ENCODE measurements at regions not wholly inside any gene's neighbourhood (a gene's known extent, or its start where the extent isn't known, plus 50 kb on each side); places are given as distances from the start of the nearest gene placed in this dataset.
"Not testable (repeated sequence)": the region's sequence is repeated elsewhere in the genome, so short reads cannot be mapped to it uniquely, and the experiment has no call there.

GRCh38 chr3:65303431-65303830, 615.6 kb upstream of the ADAMTS9 start:
- DNase-seq = no peak

- no peak for DNase-seq
Measured at GRCh38 chr3:65291448-65292125, 603.8 kb upstream of the ADAMTS9 start.

GRCh38 chr3:65288776-65289175, 601.0 kb upstream of the ADAMTS9 start:
- no peak for DNase-seq

GRCh38 chr3:65285956-65286355, 598.2 kb upstream of the ADAMTS9 start:
- DNase-seq = no peak

GRCh38 chr3:65284961-65285360, 597.2 kb upstream of the ADAMTS9 start:
- DNase-seq = no peak

GRCh38 chr3:65284546-65284945, 596.7 kb upstream of the ADAMTS9 start:
- no peak for DNase-seq

GRCh38 chr3:65279225-65279782, 591.5 kb upstream of the ADAMTS9 start:
- DNase-seq = no peak

- no peak for DNase-seq
Measured at GRCh38 chr3:65277798-65278197, 590.0 kb upstream of the ADAMTS9 start.

GRCh38 chr3:65276551-65276950, 588.8 kb upstream of the ADAMTS9 start:
- no peak for DNase-seq

GRCh38 chr3:65268426-65268825, 580.6 kb upstream of the ADAMTS9 start:
- no peak for DNase-seq

- DNase-seq = no peak
Measured at GRCh38 chr3:65265942-65266590, 578.3 kb upstream of the ADAMTS9 start.

GRCh38 chr3:65265511-65265910, 577.7 kb upstream of the ADAMTS9 start:
- no peak for DNase-seq

- no peak for DNase-seq
Measured at GRCh38 chr3:65262548-65262947, 574.7 kb upstream of the ADAMTS9 start.

- DNase-seq = no peak
Measured at GRCh38 chr3:65259946-65260345, 572.1 kb upstream of the ADAMTS9 start.

- not testable (repeated sequence) for DNase-seq
Measured at GRCh38 chr3:65252914-65253313, 565.1 kb upstream of the ADAMTS9 start.

- DNase-seq = no peak
Measured at GRCh38 chr3:65252266-65252665, 564.5 kb upstream of the ADAMTS9 start.

- no peak for DNase-seq
Measured at GRCh38 chr3:65251375-65251774, 563.6 kb upstream of the ADAMTS9 start.

- DNase-seq = no peak
Measured at GRCh38 chr3:65246561-65246960, 558.8 kb upstream of the ADAMTS9 start.

GRCh38 chr3:65245133-65246063, 557.6 kb upstream of the ADAMTS9 start:
- DNase-seq = no peak

- no peak for DNase-seq
Measured at GRCh38 chr3:65240366-65240765, 552.6 kb upstream of the ADAMTS9 start.

- DNase-seq = no peak
Measured at GRCh38 chr3:65238652-65239051, 550.9 kb upstream of the ADAMTS9 start.

GRCh38 chr3:65234499-65234898, 546.7 kb upstream of the ADAMTS9 start:
- DNase-seq = no peak

GRCh38 chr3:65233561-65233960, 545.8 kb upstream of the ADAMTS9 start:
- no peak for DNase-seq

Measured in NCI-H1417 treated with DMSO at 0.1 percent for 48 hours (cell line).